Fibroblast of skin of left quadriceps (primary cell): ENCODE measurements at regions not wholly inside any gene's neighbourhood (a gene's known extent, or its start where the extent isn't known, plus 50 kb on each side); places are given as distances from the start of the nearest gene placed in this dataset.
"Not testable (repeated sequence)": the region's sequence is repeated elsewhere in the genome, so short reads cannot be mapped to it uniquely, and the experiment has no call there.

Experiments
- DNase-seq, 2 experiments: peaks; one replicate each; pipeline ENCODE4 v3.0.0-alpha.2; 2013; ENCODE audit warnings: low read depth in 2 of 2

- not testable (repeated sequence) for DNase-seq
Measured at GRCh38 chr2:35814597-35814996, 541.0 kb upstream of the CRIM1 start.

- DNase-seq, result no peak
Measured at GRCh38 chr2:35803126-35803525, 552.5 kb upstream of the CRIM1 start.

- no peak for DNase-seq
Measured at GRCh38 chr2:35794796-35795450, 560.7 kb upstream of the CRIM1 start.

GRCh38 chr2:35790292-35790691 lies 565.3 kb upstream of the CRIM1 start:
- DNase-seq, result no peak

GRCh38 chr2:35788543-35788942 lies 567.0 kb upstream of the CRIM1 start:
- no peak for DNase-seq

GRCh38 chr2:35787302-35788031 lies 568.1 kb upstream of the CRIM1 start:
- no peak for DNase-seq

- DNase-seq, result no peak
Measured at GRCh38 chr2:35785564-35785963, 570.0 kb upstream of the CRIM1 start.

GRCh38 chr2:35784777-35785176 lies 570.8 kb upstream of the CRIM1 start:
- no peak for DNase-seq

- DNase-seq, result no peak
Measured at GRCh38 chr2:35783723-35784122, 571.9 kb upstream of the CRIM1 start.

- no peak for DNase-seq
Measured at GRCh38 chr2:35741556-35741955, 614.0 kb upstream of the CRIM1 start.

GRCh38 chr2:35731674-35732073 lies 623.9 kb upstream of the CRIM1 start:
- no peak for DNase-seq

- peak in 1 of 2 experiments; percentile 0 for DNase-seq
Measured at GRCh38 chr2:35714883-35715282, 640.7 kb upstream of the CRIM1 start.

GRCh38 chr2:35708411-35708923 lies 647.1 kb upstream of the CRIM1 start:
- DNase-seq, result no peak

- DNase-seq, result no peak
Measured at GRCh38 chr2:35688309-35688708, 667.3 kb upstream of the CRIM1 start.

- no peak for DNase-seq
Measured at GRCh38 chr2:35651688-35652323, 703.8 kb upstream of the CRIM1 start.

- no peak for DNase-seq
Measured at GRCh38 chr2:35614640-35615039, 740.9 kb upstream of the CRIM1 start.

- no peak for DNase-seq
Measured at GRCh38 chr2:35606394-35606793, 749.2 kb upstream of the CRIM1 start.

- no peak for DNase-seq
Measured at GRCh38 chr2:35598310-35598709, 757.3 kb upstream of the CRIM1 start.

GRCh38 chr2:35591886-35592285 lies 763.7 kb upstream of the CRIM1 start:
- no peak for DNase-seq

GRCh38 chr2:35585972-35586371 lies 769.6 kb upstream of the CRIM1 start:
- no peak for DNase-seq

GRCh38 chr2:35582637-35583036 lies 772.9 kb upstream of the CRIM1 start:
- DNase-seq, result no peak

GRCh38 chr2:35580956-35581355 lies 774.6 kb upstream of the CRIM1 start:
- DNase-seq, result no peak

GRCh38 chr2:35568574-35568973 lies 787.0 kb upstream of the CRIM1 start:
- not testable (repeated sequence) for DNase-seq
